Upper lobe of left lung (tissue), 6 donors: ENCODE measurements at regions not wholly inside any gene's neighbourhood (a gene's known extent, or its start where the extent isn't known, plus 50 kb on each side); places are given as distances from the start of the nearest gene placed in this dataset.

Experiments
- ATAC-seq, 2 donors: fragments of 200-7000 bp; cut with Tn5 transposase; one replicate each; pipeline ENCODE4 v1.9.1; 2022; ENCODE audit warnings: mild to moderate bottlenecking in 2 of 2, moderate library complexity in 2 of 2; ENCODE audit not compliant: low FRiP score in 2 of 2
- DNase-seq, 2 donors: peaks; one replicate each; pipeline ENCODE4 v3.0.0-alpha.2; 2019 to 2020
- H3K27ac ChIP-seq, 4 donors: fragments of 200-600 bp; sonication (generic); one replicate each; pipeline ENCODE4 v1.5.1; 2016 to 2019
- H3K27me3 ChIP-seq, 4 donors: fragments of 200-600 bp; sonication (generic); one replicate each; pipeline ENCODE4 v1.5.1; 2017 to 2019
- H3K36me3 ChIP-seq, 4 donors: fragments of 200-600 bp; sonication (generic); one replicate each; pipeline ENCODE4 v1.5.1; 2016 to 2019
- H3K4me1 ChIP-seq, 4 donors: fragments of 200-600 bp; sonication (generic); one replicate each; pipeline ENCODE4 v1.5.1; 2018 to 2019
- H3K4me3 ChIP-seq, 4 donors: fragments of 200-600 bp; sonication (generic); one replicate each; pipeline ENCODE4 v1.5.1; 2017 to 2019; ENCODE audit warnings: mild to moderate bottlenecking in 2 of 4, moderate library complexity in 1 of 4
- H3K9me3 ChIP-seq, 4 donors: fragments of 200-600 bp; sonication (generic); one replicate each; pipeline ENCODE4 v1.5.1; 2018 to 2019
- CTCF ChIP-seq, 6 experiments: fragments of 450-650 bp in 4 of 6; fragments of 200-600 bp in 2 of 6; sonication (generic) in 2 of 6; IDR thresholded peaks; one replicate each; pipeline ENCODE4 v1.5.1; 2016 to 2019; ENCODE audit warnings: antibody characterized with exemption in 6 of 6
- EP300 ChIP-seq, 4 donors: sonication (generic); formaldehyde crosslinking; IDR thresholded peaks; one replicate each; pipeline ENCODE4 v1.5.1; 2017; ENCODE audit warnings: antibody characterized with exemption in 4 of 4, control low read depth in 2 of 4
- POLR2A ChIP-seq, 4 donors: fragments of 450-650 bp; IDR thresholded peaks; one replicate each; pipeline ENCODE4 v1.5.1; 2016 to 2017; ENCODE audit warnings: antibody characterized with exemption in 4 of 4, mild to moderate bottlenecking in 2 of 4
- POLR2AphosphoS5 ChIP-seq, 2 donors: sonication (generic); formaldehyde crosslinking; IDR thresholded peaks; one replicate each; pipeline ENCODE4 v1.5.1; 2017; ENCODE audit warnings: antibody characterized with exemption in 2 of 2
- WGBS, 2 donors: methylation state at CpG; one replicate each; pipeline ENCODE4 v1.1.5; 2017 to 2018; 5-methylcytosine and 5-hydroxymethylcytosine counted together
- donor health status: DM: no; HTN: no; CAD: no; lungs with moderate emphysema.
- donor health status: DM: no; HTN: yes; CAD: no; lungs with severe emphysema.

- H3K27me3 ChIP-seq, result no peaks in the 10 kb centered on the region
- no peak overlapping the region for H3K4me3 ChIP-seq
- TF ChIP-seq CTCF (IDR thresholded peaks at IDR 0.05) (no peak), POLR2A (IDR thresholded peaks at IDR 0.05) (no peak), POLR2AphosphoS5 (IDR thresholded peaks at IDR 0.05) (no peak), EP300 (IDR thresholded peaks at IDR 0.05) (no peak)
- H3K27ac ChIP-seq, result no peak overlapping the region
- H3K9me3 ChIP-seq, result no peaks in the 10 kb centered on the region
- peaks cover 0 to 14% (median 3%) of the 10 kb centered on the region in 4 donors for H3K4me1 ChIP-seq
- ATAC-seq (no peak), DNase-seq (no peak)
- no peaks in the 10 kb centered on the region for H3K36me3 ChIP-seq
- WGBS, 2 donors, result 83 to 85% methylated on average over 1 of the region's 1 CpG
Observed at GRCh38 chr5:74032617-74033016, 406.6 kb downstream of the ARHGEF28 start.

GRCh38 chr5:74031536-74031935 lies 405.5 kb downstream of the ARHGEF28 start:
- H3K4me3 ChIP-seq, result no peak overlapping the region
- H3K27me3 ChIP-seq, result no peaks in the 10 kb centered on the region
- TF ChIP-seq POLR2A (IDR thresholded peaks at IDR 0.05), result no peak
- no peak for TF ChIP-seq POLR2AphosphoS5 (IDR thresholded peaks at IDR 0.05)
- no peak for TF ChIP-seq CTCF (IDR thresholded peaks at IDR 0.05)
- TF ChIP-seq EP300 (IDR thresholded peaks at IDR 0.05), result no peak
- peaks cover 0 to 14% (median 3%) of the 10 kb centered on the region in 4 donors for H3K4me1 ChIP-seq
- no peak for DNase-seq
- H3K27ac ChIP-seq, result no peak overlapping the region
- ATAC-seq, result no peak
- H3K9me3 ChIP-seq, result no peaks in the 10 kb centered on the region
- WGBS, 2 donors, result 76 to 80% methylated on average over 3 of the region's 3 CpGs
- no peaks in the 10 kb centered on the region for H3K36me3 ChIP-seq

GRCh38 chr5:74030821-74031220 lies 404.8 kb downstream of the ARHGEF28 start:
- peaks cover 0 to 11% (median 3%) of the 10 kb centered on the region in 4 donors for H3K4me1 ChIP-seq
- no peaks in the 10 kb centered on the region for H3K9me3 ChIP-seq
- H3K27ac ChIP-seq, result no peak overlapping the region
- TF ChIP-seq EP300 (IDR thresholded peaks at IDR 0.05), result no peak
- TF ChIP-seq POLR2AphosphoS5 (IDR thresholded peaks at IDR 0.05), result no peak
- TF ChIP-seq CTCF (IDR thresholded peaks at IDR 0.05), result no peak
- TF ChIP-seq POLR2A (IDR thresholded peaks at IDR 0.05), result no peak
- no peaks in the 10 kb centered on the region for H3K27me3 ChIP-seq
- 90 to 96% methylated on average over 3 to 5 of the region's 5 CpGs for WGBS, 2 donors
- DNase-seq (no peak), ATAC-seq (no peak)
- no peak overlapping the region for H3K4me3 ChIP-seq
- H3K36me3 ChIP-seq, result no peaks in the 10 kb centered on the region

GRCh38 chr5:74030371-74030770 lies 404.4 kb downstream of the ARHGEF28 start:
- WGBS, 2 donors, result 93 to 94% methylated on average over 4 of the region's 4 CpGs
- Histone ChIP-seq H3K9me3 (no peaks in the 10 kb centered on the region), H3K36me3 (no peaks in the 10 kb centered on the region), H3K27ac (no peak overlapping the region), H3K4me1 (peaks cover 0 to 7% (median 1%) of the 10 kb centered on the region in 4 donors), H3K27me3 (no peaks in the 10 kb centered on the region), H3K4me3 (no peak overlapping the region)
- TF ChIP-seq CTCF (IDR thresholded peaks at IDR 0.05) (no peak), POLR2A (IDR thresholded peaks at IDR 0.05) (no peak), POLR2AphosphoS5 (IDR thresholded peaks at IDR 0.05) (no peak), EP300 (IDR thresholded peaks at IDR 0.05) (no peak)
- DNase-seq, result no peak
- ATAC-seq, result no peak

- no peak overlapping the region for H3K4me3 ChIP-seq
- ATAC-seq, result no peak
- H3K9me3 ChIP-seq, result no peaks in the 10 kb centered on the region
- 85 to 88% methylated on average over 4 of the region's 4 CpGs for WGBS, 2 donors
- no peaks in the 10 kb centered on the region for H3K4me1 ChIP-seq
- H3K27ac ChIP-seq, result no peak overlapping the region
- TF ChIP-seq CTCF (IDR thresholded peaks at IDR 0.05), result no peak
- TF ChIP-seq POLR2AphosphoS5 (IDR thresholded peaks at IDR 0.05), result no peak
- TF ChIP-seq EP300 (IDR thresholded peaks at IDR 0.05), result no peak
- TF ChIP-seq POLR2A (IDR thresholded peaks at IDR 0.05), result no peak
- DNase-seq, result no peak
- H3K36me3 ChIP-seq, result no peaks in the 10 kb centered on the region
- H3K27me3 ChIP-seq, result no peaks in the 10 kb centered on the region
Observed at GRCh38 chr5:74028976-74029375, 403.0 kb downstream of the ARHGEF28 start.
